Bronchial epithelial cell (primary cell): ENCODE measurements at regions not wholly inside any gene's neighbourhood (a gene's known extent, or its start where the extent isn't known, plus 50 kb on each side); places are given as distances from the start of the nearest gene placed in this dataset.
A peak's percentile ranks its signal among the peaks of the same experiment; 100 is the strongest.

ENCODE experiments used
- DNase-seq: peaks from one replicate; pipeline ENCODE4 v3.0.0-alpha.2; 2010; ENCODE audit warnings: low read depth
- FAIRE-seq: peaks from 2 replicates; lab custom pipeline; 2011; peaks lifted over from hg19 to GRCh38; lab: Jason Lieb, UNC
- H3K27me3 ChIP-seq: 2 replicates; pipeline ENCODE4 v1.5.1; 2011; ENCODE audit warnings: low read length; ENCODE audit not compliant: control insufficient read depth, insufficient read depth
- H3K36me3 ChIP-seq: 2 replicates; pipeline ENCODE4 v1.5.1; 2011; ENCODE audit warnings: low read length; ENCODE audit not compliant: control insufficient read depth, insufficient read depth
- H3K4me3 ChIP-seq: 2 replicates; pipeline ENCODE4 v1.5.1; 2011; ENCODE audit warnings: mild to moderate bottlenecking, low read depth, low read length, control low read depth
- TF ChIP-seq, protein P1 (sequence below): IDR thresholded peaks from 2 replicates; pipeline ENCODE4 v1.5.1; 2011; ENCODE audit warnings: mild to moderate bottlenecking, moderate library complexity, low read length, control low read depth, inconsistent platforms; ENCODE audit not compliant: insufficient read depth, severe bottlenecking

- Histone ChIP-seq H3K27me3 (no peaks in the 10 kb centered on the region), H3K36me3 (no peaks in the 10 kb centered on the region), H3K4me3 (no peak overlapping the region)
- TF ChIP-seq, protein P1, sequence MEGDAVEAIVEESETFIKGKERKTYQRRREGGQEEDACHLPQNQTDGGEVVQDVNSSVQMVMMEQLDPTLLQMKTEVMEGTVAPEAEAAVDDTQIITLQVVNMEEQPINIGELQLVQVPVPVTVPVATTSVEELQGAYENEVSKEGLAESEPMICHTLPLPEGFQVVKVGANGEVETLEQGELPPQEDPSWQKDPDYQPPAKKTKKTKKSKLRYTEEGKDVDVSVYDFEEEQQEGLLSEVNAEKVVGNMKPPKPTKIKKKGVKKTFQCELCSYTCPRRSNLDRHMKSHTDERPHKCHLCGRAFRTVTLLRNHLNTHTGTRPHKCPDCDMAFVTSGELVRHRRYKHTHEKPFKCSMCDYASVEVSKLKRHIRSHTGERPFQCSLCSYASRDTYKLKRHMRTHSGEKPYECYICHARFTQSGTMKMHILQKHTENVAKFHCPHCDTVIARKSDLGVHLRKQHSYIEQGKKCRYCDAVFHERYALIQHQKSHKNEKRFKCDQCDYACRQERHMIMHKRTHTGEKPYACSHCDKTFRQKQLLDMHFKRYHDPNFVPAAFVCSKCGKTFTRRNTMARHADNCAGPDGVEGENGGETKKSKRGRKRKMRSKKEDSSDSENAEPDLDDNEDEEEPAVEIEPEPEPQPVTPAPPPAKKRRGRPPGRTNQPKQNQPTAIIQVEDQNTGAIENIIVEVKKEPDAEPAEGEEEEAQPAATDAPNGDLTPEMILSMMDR, result no peak
- DNase-seq (no peak), FAIRE-seq (no peak)
These were observed 272.8 kb upstream of the ARRDC4 start for GRCh38 chr15:97687654-97688053.

DNA sequence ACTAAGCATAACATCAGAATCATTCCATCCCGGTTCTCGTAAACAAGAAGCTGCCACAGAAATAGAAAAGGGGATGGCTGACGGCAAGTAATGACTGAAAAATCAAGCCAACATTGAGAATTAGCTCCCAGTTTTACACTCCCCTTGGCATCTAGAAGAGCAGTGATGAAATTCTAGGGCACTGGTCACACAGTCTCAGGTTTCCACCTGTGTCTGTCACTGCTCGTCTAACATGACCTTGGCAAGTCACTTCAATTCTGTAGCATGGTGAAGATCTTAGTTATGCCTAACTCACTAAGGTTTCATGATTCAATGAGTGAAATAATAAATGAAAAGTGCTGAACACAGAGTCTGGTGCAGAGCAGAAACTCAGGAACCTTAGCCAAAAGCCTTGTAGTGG, 272.3 kb upstream of the ARRDC4 start:
- DNase-seq (no peak), FAIRE-seq (no peak)
- no peaks in the 10 kb centered on the region for H3K36me3 ChIP-seq
- H3K27me3 ChIP-seq, result no peaks in the 10 kb centered on the region
- no peak overlapping the region for H3K4me3 ChIP-seq
- TF ChIP-seq, protein P1, result no peak

- DNase-seq, result no peak
- Histone ChIP-seq H3K4me3 (no peak overlapping the region), H3K27me3 (no peaks in the 10 kb centered on the region), H3K36me3 (no peaks in the 10 kb centered on the region)
- TF ChIP-seq, protein P1, result no peak
- FAIRE-seq, result no peak
These were observed 271.6 kb upstream of the ARRDC4 start for GRCh38 chr15:97688886-97689285.

GRCh38 chr15:97691078-97691477, 269.4 kb upstream of the ARRDC4 start:
- no peaks in the 10 kb centered on the region for H3K36me3 ChIP-seq
- H3K27me3 ChIP-seq, result no peaks in the 10 kb centered on the region
- H3K4me3 ChIP-seq, result no peak overlapping the region
- TF ChIP-seq, protein P1, result no peak
- peak; percentile 4 for DNase-seq
- no peak for FAIRE-seq

DNA sequence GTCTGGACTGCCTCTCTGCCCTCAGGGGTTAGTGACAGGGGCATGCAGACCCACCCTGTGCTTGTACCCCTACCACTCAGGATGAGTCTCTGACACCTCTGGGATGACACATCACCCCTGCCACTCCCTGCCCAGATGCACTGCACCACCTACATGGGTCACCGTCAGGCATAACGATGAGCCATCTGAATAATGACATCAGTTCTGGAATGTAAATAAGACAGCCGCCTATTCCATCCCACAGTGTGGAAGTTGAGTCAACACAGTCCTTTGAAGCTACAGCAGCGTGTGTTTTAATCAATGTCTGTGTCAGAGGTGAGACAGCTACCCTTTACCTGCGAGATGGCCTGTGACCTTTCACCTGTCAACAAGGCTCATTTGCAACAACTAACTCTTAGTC, 268.7 kb upstream of the ARRDC4 start:
- FAIRE-seq (no peak), DNase-seq (peak; percentile 49)
- no peaks in the 10 kb centered on the region for H3K36me3 ChIP-seq
- TF ChIP-seq, protein P1, result no peak
- H3K4me3 ChIP-seq, result no peak overlapping the region
- no peaks in the 10 kb centered on the region for H3K27me3 ChIP-seq

- FAIRE-seq (no peak), DNase-seq (no peak)
- TF ChIP-seq, protein P1, result no peak
- H3K36me3 ChIP-seq, result no peaks in the 10 kb centered on the region
- H3K4me3 ChIP-seq, result no peak overlapping the region
- H3K27me3 ChIP-seq, result no peaks in the 10 kb centered on the region
These were observed 268.0 kb upstream of the ARRDC4 start for GRCh38 chr15:97692301-97693015.
